GM12878 (cell line): ENCODE measurements at regions not wholly inside any gene's neighbourhood (a gene's known extent, or its start where the extent isn't known, plus 50 kb on each side); places are given as distances from the start of the nearest gene placed in this dataset.

Experiments used
- ATAC-seq: fragments of 200-7000 bp; cut with Tn5 transposase; 3 replicates; pipeline ENCODE4 v1.9.1; 2020; ENCODE audit warnings: mild to moderate bottlenecking, moderate library complexity
- BruUV-seq: library from RNA; stranded (reverse); fragments of 400-500 nt; replicated peaks from 2 replicates; lab custom pipeline; 2021; lab: Mats Ljungman, UMichigan
- CTCF ChIA-PET: fragments of 300-600 bp; sonication (Branson Sonifier 250); formaldehyde crosslinking; extraction: SDS; loops from one replicate; lab custom pipeline; 2021; ENCODE audit warnings: inconsistent platforms; lab: Yijun Ruan, JAX
- POLR2A ChIA-PET: fragments of 350-600 bp; formaldehyde crosslinking; extraction: SDS; loops from one replicate; lab custom pipeline; 2021; ENCODE audit warnings: inconsistent platforms; lab: Charles Lee
- RAD21 ChIA-PET: fragments of 300-600 bp; sonication (Branson Sonifier 250); formaldehyde crosslinking; loops from one replicate; lab custom pipeline; 2023; ENCODE audit warnings: antibody characterized with exemption; ENCODE audit not compliant: unreplicated experiment; lab: Charles Lee
- SMC1A ChIA-PET: fragments of 300-600 bp; sonication (Branson Sonifier 250); formaldehyde crosslinking; loops from one replicate; lab custom pipeline; 2023; ENCODE audit not compliant: unreplicated experiment, uncharacterized antibody; lab: Charles Lee
- DNase-seq: peaks from one replicate; pipeline ENCODE4 v3.0.0-alpha.2; 2011; ENCODE audit warnings: low read depth, low spot score
- FAIRE-seq: peaks from 3 replicates; lab custom pipeline; 2011; peaks lifted over from hg19 to GRCh38; lab: Jason Lieb, UNC
- H2AFZ ChIP-seq: 2 replicates; pipeline ENCODE4 v1.6.0; 2011; ENCODE audit warnings: low read depth, low read length, control low read depth; ENCODE audit not compliant: control insufficient read depth
- H3K27ac ChIP-seq: 2 replicates; pipeline ENCODE4 v1.5.1; 2011; ENCODE audit warnings: control low read depth; ENCODE audit not compliant: control insufficient read depth, insufficient read depth
- H3K27me3 ChIP-seq, 2 experiments: replicated peaks in 1 of 2; 2 replicates each; pipeline versions ENCODE4 v1.6.0 to v1.6.1; 2011; ENCODE audit warnings: low read length in 1 of 2; ENCODE audit not compliant: control insufficient read depth in 2 of 2, insufficient read depth in 2 of 2
- H3K36me3 ChIP-seq, 2 experiments: 2 replicates each; pipeline ENCODE4 v1.5.1; 2011; ENCODE audit warnings: low read length in 1 of 2; ENCODE audit not compliant: control insufficient read depth in 2 of 2, insufficient read depth in 2 of 2
- H3K4me1 ChIP-seq: 2 replicates; pipeline ENCODE4 v1.6.1; 2011; ENCODE audit warnings: mild to moderate bottlenecking, low read length, moderate library complexity, mixed read lengths; ENCODE audit not compliant: control insufficient read depth, insufficient read depth
- H3K4me2 ChIP-seq: 2 replicates; pipeline ENCODE4 v1.6.0; 2011; ENCODE audit warnings: control low read depth; ENCODE audit not compliant: control insufficient read depth, insufficient read depth
- H3K4me3 ChIP-seq: fragments of 200-600 bp; sonication (generic); 2 replicates; pipeline ENCODE4 v1.5.1; 2016
- H3K79me2 ChIP-seq: 2 replicates; pipeline ENCODE4 v1.6.0; 2011; ENCODE audit warnings: low read length; ENCODE audit not compliant: control insufficient read depth, insufficient read depth
- H3K9ac ChIP-seq: 2 replicates; pipeline ENCODE4 v1.8.0; 2011; ENCODE audit warnings: low read length, control low read depth, mixed read lengths; ENCODE audit not compliant: control insufficient read depth, insufficient read depth
- H3K9me3 ChIP-seq: replicated peaks from 3 replicates; pipeline ENCODE4 v1.5.1; 2011; ENCODE audit warnings: mild to moderate bottlenecking, low read length; ENCODE audit not compliant: control insufficient read depth, insufficient read depth
- H4K20me1 ChIP-seq: 2 replicates; pipeline ENCODE4 v1.6.0; 2011; ENCODE audit not compliant: control insufficient read depth, insufficient read depth
- ASH2L ChIP-seq: fragments of 300-600, 200-600 bp; sonication (generic); IDR thresholded peaks from 2 replicates; pipeline ENCODE4 v1.6.1; 2017; ENCODE audit warnings: low read depth, mild to moderate bottlenecking, borderline replicate concordance
- CREM ChIP-seq: IDR thresholded peaks from 2 replicates; pipeline ENCODE4 v1.6.1; 2014; ENCODE audit warnings: antibody characterized with exemption, low read depth
- CTCF ChIP-seq, 3 experiments: IDR thresholded peaks in 2 of 3; conservative IDR thresholded peaks in 1 of 3; 2 replicates each; pipeline ENCODE4 v1.5.1; 2011; ENCODE audit warnings: low read depth in 3 of 3, low read length in 3 of 3, mild to moderate bottlenecking in 3 of 3, control low read depth in 2 of 3, moderate library complexity in 2 of 3, inconsistent platforms in 1 of 3, mixed read lengths in 1 of 3; ENCODE audit not compliant: control insufficient read depth in 2 of 3, insufficient read depth in 1 of 3; ENCODE audit errors: extremely low read depth in 1 of 3
- EZH2 ChIP-seq: IDR thresholded peaks from 2 replicates; pipeline ENCODE4 v1.6.1; 2012; ENCODE audit warnings: low read depth, mild to moderate bottlenecking, control low read depth, inconsistent platforms, low read length, borderline replicate concordance; ENCODE audit not compliant: control insufficient read depth
- HDGF ChIP-seq: fragments of 450-650 bp; IDR thresholded peaks from 2 replicates; pipeline ENCODE4 v1.6.1; 2016; ENCODE audit warnings: antibody characterized with exemption
- JUNB ChIP-seq: IDR thresholded peaks from 2 replicates; pipeline ENCODE4 v1.6.1; 2016; ENCODE audit warnings: antibody characterized with exemption, mild to moderate bottlenecking
- KLF5 ChIP-seq: fragments of 450-650 bp; IDR thresholded peaks from 2 replicates; pipeline ENCODE4 v1.6.1; 2014; ENCODE audit warnings: mild to moderate bottlenecking; ENCODE audit not compliant: partially characterized antibody
- POLR2AphosphoS2 ChIP-seq: IDR thresholded peaks from 2 replicates; pipeline ENCODE4 v1.6.1; 2011; ENCODE audit warnings: low read depth, mild to moderate bottlenecking, low read length, improper control_type of control experiment, moderate library complexity
- POLR2AphosphoS5 ChIP-seq: IDR thresholded peaks from 2 replicates; pipeline ENCODE4 v1.6.1; 2011; ENCODE audit warnings: mild to moderate bottlenecking, low read length, inconsistent platforms
- RAD21 ChIP-seq: IDR thresholded peaks from 2 replicates; pipeline ENCODE4 v1.6.1; 2011; ENCODE audit warnings: mild to moderate bottlenecking, low read depth, low read length, moderate library complexity; ENCODE audit not compliant: insufficient read depth
- RAD51 ChIP-seq: fragments of 450-650 bp; IDR thresholded peaks from 2 replicates; pipeline ENCODE4 v1.6.1; 2016; ENCODE audit warnings: moderate library complexity, mild to moderate bottlenecking, inconsistent platforms
- REST ChIP-seq: IDR thresholded peaks from 2 replicates; pipeline ENCODE4 v1.6.1; 2012; ENCODE audit warnings: mild to moderate bottlenecking, low read depth, low read length
- SREBF1 ChIP-seq: IDR thresholded peaks from 2 replicates; pipeline ENCODE4 v1.6.1; 2012; ENCODE audit warnings: mild to moderate bottlenecking, low read length
- STAT3 ChIP-seq: IDR thresholded peaks from 2 replicates; pipeline ENCODE4 v1.6.1; 2011; ENCODE audit warnings: low read depth, low read length, improper control_type of control experiment
- YY1 ChIP-seq: IDR thresholded peaks from 2 replicates; pipeline ENCODE4 v1.6.1; 2011; ENCODE audit warnings: low read depth, mild to moderate bottlenecking, low read length
- ZBTB33 ChIP-seq: fragments of 450-650 bp; IDR thresholded peaks from 2 replicates; pipeline ENCODE4 v1.6.1; 2017; ENCODE audit warnings: mild to moderate bottlenecking
- ZNF24 ChIP-seq: fragments of 450-650 bp; IDR thresholded peaks from 2 replicates; pipeline ENCODE4 v1.6.1; 2017; ENCODE audit warnings: antibody characterized with exemption, mild to moderate bottlenecking
- ZNF622 ChIP-seq: fragments of 450-650 bp; IDR thresholded peaks from 2 replicates; pipeline ENCODE4 v1.6.1; 2017; ENCODE audit warnings: mild to moderate bottlenecking, inconsistent platforms
- WGBS: methylation state at CpG from one replicate; pipeline ENCODE4 v1.1.6; 2016; ENCODE audit warnings: low lambda C conversion rate; ENCODE audit not compliant: insufficient replicate concordance, insufficient coverage; ENCODE audit errors: missing lambda C conversion rate; 5-methylcytosine and 5-hydroxymethylcytosine counted together
- in situ Hi-C: fragments of 300-500 bp; cut with MboI; formaldehyde crosslinking; loops from 9 replicates; pipeline ENCODE4 v1.14.3; 2018; ENCODE audit warnings: mixed read lengths
- intact Hi-C: fragments of 100-400 bp; cut with micrococcal nuclease; formaldehyde crosslinking; loops from one replicate; pipeline ENCODE4 v1.14.2; 2022; ENCODE audit not compliant: unreplicated experiment

GRCh38 chr1:117289316-117289870, 77.9 kb upstream of the MAN1A2 start:
- ChIA-PET RAD21 (no interaction called here), CTCF (interaction anchor here (0.8 kb wide), 1 partner anchor 465 kb away, joined by 3 read pairs; no protein-coding TSS in a partner anchor), SMC1A (no interaction called here), POLR2A (no interaction called here)
- DNase-seq (no peak), FAIRE-seq (no peak), ATAC-seq (no peak)
- Histone ChIP-seq H3K36me3 (no peaks in the 10 kb centered on the region), H3K4me1 (no peaks in the 10 kb centered on the region), H3K9me3 (no peaks in the 10 kb centered on the region), H2AFZ (no peak overlapping the region), H3K4me2 (no peak overlapping the region), H3K9ac (no peak overlapping the region), H4K20me1 (no peaks in the 10 kb centered on the region), H3K4me3 (no peak overlapping the region), H3K27ac (no peak overlapping the region), H3K79me2 (no peaks in the 10 kb centered on the region), H3K27me3 (peaks cover 0 to 2% of the 10 kb centered on the region in 2 experiments; a peak in 1 of 4 replicates)
- no TSS peak for BruUV-seq
- 10% methylated on average over 3 of the region's 3 CpGs for WGBS
- no peak for TF ChIP-seq HDGF
- no peak for TF ChIP-seq YY1
- TF ChIP-seq CREM, result no peak
- TF ChIP-seq ZNF24, result no peak
- TF ChIP-seq POLR2AphosphoS5, result no peak
- TF ChIP-seq ZBTB33, result no peak
- TF ChIP-seq CTCF (IDR thresholded peaks at IDR 0.05 in 2 of 3, conservative IDR thresholded peaks at IDR 0.05 in 1 of 3; ENCODE audit: control insufficient read depth in 2 of 3, extremely low read depth in 1 of 3, insufficient read depth in 1 of 3, low read depth in 3 of 3, low read length in 3 of 3), result no peak
- TF ChIP-seq ASH2L, result no peak
- TF ChIP-seq JUNB, result no peak
- TF ChIP-seq REST, result no peak
- no peak for TF ChIP-seq RAD21
- TF ChIP-seq POLR2AphosphoS2, result no peak
- no peak for TF ChIP-seq RAD51
- no peak for TF ChIP-seq STAT3
- no peak for TF ChIP-seq ZNF622
- TF ChIP-seq EZH2, result no peak
- no peak for TF ChIP-seq SREBF1
- no peak for TF ChIP-seq KLF5
- intact Hi-C loops (no loop called here), in situ Hi-C loops (no loop called here)
